Activated CD8-positive, alpha-beta memory T cell treated with anti-CD3 and anti-CD28 coated beads for 36 hours (primary cell): ENCODE measurements at regions not wholly inside any gene's neighbourhood (a gene's known extent, or its start where the extent isn't known, plus 50 kb on each side); places are given as distances from the start of the nearest gene placed in this dataset.

Source experiments
- CTCF ChIA-PET: fragments of 350-600 bp; sonication (Branson Sonifier 250); formaldehyde crosslinking; loops from one replicate; lab custom pipeline; 2021; ENCODE audit warnings: antibody characterized with exemption; lab: Charles Lee
- POLR2A ChIA-PET: fragments of 350-600 bp; sonication (Branson Sonifier 250); formaldehyde crosslinking; loops from one replicate; lab custom pipeline; 2021; ENCODE audit warnings: antibody characterized with exemption; lab: Charles Lee

DNA sequence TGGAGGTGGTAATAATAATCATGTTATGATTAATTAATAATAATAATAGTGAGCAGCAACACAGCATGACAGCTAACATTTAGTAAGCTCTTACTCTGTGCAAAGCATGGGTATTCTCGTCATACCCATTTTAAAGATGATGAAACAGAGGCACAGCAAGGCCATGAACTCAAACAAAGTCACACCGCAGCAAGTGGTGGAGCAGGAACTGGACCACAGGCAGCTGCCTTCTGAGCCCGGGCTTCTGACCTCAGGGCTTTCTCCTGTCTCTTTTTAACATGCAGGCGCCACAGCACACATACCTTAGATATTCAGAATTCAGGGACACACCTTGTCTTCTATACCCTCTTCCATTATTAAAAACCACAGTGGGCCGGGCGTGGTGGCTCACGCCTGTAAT lies 50.7 kb upstream of the SPATA12 start:
- ChIA-PET POLR2A (no interaction called here), CTCF (no interaction called here)

DNA sequence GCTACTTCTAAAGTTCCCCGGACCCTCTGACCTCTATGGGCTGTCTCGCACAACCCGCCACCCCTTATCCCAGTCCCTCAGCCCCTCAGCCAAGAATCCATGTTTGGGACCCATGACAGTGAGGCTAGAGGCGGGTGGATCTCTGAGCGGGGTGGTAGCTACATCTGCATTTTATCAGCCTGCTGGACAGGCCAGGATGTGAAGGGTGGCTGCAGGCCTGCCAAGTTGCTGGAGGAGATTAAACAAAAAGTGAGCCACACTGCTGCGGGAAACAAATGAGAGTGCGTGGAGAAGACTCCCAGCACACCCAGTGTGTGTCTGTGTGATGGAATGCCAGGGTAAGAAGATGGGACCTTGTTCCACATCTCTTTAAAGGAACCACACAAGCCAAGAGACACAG lies 51.1 kb upstream of the SPATA12 start:
- CTCF ChIA-PET: no interaction called here
- POLR2A ChIA-PET: no interaction called here

DNA sequence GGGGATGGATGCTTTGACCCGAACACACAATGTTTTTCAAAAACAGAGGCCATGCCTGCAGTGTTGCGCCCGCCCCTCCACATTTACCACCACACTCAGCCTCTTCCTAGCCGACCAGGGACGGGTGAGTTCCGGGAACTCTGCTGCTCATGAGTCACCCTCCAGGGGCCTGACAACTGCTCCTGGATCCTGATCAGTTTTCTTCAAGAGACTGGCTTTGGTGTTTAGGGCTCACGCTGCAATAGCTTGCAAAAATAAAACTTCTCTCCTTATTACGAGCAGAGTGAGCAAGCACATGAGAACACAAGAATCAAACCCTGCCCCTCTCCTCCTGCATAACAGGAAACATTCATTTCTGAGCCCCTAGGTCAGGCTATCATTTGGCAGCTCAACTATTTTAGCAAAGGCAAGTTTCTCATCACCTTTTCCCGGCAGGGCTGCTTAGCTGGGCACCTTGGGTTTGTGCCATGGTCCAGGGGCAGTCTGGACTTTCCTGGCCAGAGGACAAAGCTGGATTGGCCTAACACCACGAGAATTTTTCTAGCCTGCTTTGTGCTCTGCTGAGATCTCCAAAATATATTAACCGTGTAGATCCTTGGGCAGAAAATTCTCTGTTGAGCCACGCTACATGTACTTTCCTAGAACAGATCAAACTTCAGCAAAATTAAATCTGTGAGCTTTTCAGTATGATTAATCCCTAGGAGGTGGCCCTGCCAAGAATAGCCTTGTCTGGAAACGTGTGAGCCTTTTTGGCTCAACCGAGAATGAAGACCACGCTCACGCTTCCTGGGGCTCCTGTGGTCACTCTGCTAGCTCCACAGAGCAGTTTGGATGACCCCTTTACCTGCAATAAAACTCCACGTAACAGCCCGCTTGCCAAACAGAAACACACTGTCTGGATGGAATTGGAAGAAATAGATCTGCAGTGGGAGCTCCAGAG lies 52.7 kb upstream of the SPATA12 start:
- POLR2A ChIA-PET: interaction anchor here (0.6 kb wide), 1 partner anchor 564 kb away, joined by 3 read pairs; no protein-coding TSS in a partner anchor
- CTCF ChIA-PET: interaction anchor here (0.7 to 1.0 kb wide), 2 partner anchors 9 to 220 kb away, joined by 3 read pairs; partner anchors contain the start of gene APPL1

DNA sequence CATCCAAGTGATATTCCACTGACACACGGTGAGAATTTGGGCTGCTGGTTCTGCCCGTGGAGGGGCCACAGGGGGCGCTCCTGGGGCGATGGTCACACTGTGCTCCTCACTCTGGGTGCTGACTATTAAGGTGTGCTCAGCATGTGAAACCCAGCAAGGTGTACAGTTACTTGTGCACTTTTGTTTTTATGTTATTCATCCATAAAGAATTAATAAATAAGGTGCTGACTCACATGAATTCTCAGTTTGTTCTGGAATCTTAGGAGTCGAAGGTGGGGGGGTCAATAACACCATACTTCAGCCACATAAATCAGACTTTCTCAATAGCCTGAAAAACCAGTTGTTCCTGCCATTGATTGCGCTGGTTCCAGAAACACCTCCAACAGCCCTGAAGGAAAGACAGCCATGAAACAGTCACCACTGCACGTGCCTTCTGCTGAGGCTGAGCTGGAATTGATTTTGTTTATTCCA lies 53.5 kb upstream of the SPATA12 start:
- CTCF ChIA-PET: no interaction called here
- POLR2A ChIA-PET: no interaction called here

DNA sequence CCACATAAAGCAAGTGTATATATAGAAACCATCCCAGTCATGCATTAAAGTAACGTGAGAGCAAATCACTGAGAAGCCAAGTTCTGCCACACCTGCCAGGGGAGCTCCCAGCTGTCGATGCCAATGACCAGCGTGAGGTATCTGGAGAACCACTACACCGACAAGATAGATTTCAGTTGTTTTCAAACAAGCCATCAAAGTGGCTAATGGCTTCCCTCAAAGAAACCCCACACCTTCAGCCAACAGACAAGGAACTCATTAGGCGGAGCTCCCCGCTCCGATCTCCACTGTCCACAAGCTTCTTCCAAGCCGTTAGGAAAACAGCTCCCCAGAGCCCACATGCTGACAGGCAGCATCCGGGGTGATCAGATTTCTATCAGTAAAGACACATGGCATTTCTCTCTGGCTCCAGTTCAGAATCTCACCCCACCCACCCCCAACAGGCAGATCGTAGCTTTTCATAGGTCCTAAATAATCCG lies 54.2 kb upstream of the SPATA12 start:
- ChIA-PET POLR2A (no interaction called here), CTCF (no interaction called here)

DNA sequence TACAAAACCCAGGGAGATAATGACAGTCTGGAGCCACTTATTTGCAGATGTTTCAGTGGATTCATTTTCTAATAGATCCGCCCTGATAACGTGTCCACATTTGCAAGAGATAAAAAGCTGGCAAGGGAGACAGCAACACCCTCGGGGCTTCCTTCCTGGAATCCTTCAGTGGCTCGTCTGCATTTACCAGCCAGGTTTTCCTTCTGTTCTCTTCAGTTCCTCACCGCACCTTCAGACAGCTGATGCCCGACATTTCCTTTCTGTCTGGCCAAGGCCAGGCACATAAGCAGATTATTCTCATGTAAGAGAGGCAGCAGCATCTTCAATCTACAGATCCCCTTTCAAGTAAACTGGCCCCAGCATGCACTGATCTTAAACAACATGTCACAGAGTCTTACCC lies 56.2 kb upstream of the SPATA12 start:
- ChIA-PET POLR2A (no interaction called here), CTCF (no interaction called here)

DNA sequence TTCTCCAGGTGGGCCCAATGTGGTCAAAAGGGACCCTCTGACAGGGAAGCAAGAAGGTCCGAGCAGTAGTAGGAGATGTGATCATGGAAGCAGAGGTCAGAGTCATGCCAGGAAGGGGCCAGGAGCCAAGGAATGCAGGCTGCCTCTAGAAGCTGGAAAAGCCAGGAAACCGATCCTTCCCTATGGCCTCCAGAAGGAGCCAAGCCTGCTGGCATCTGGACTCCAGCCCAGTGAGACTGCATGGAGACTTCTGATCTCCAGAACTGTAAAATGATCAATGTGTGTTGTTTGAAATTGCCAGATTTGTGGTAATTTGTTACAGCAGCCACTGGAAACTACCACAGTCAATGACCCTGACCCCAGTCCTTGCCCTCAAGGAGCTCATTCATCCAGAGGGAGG lies 56.8 kb upstream of the SPATA12 start:
- CTCF ChIA-PET: interaction anchor here (0.6 kb wide), 1 partner anchor 250 kb away, joined by 4 read pairs; no protein-coding TSS in a partner anchor
- POLR2A ChIA-PET: no interaction called here

DNA sequence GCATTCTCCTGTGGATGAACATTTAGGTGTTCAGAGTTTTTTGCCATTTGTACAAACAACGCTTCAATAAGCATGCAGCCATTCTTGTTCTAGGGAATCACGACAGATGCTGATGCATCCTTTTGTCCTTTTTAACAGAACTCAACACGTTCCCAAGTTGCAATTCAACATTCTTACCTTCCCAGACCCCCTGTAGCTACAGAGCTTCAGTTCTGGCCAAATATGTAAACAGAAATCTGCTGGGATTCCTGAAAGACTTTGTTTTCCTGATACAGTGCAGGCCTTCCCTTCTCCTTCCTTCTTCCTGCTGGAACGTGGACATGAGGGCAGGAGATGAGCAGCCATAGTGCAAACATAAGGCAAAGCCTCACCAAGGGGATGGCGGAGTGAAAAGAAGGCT lies 59.1 kb upstream of the SPATA12 start:
- CTCF ChIA-PET: no interaction called here
- POLR2A ChIA-PET: no interaction called here

DNA sequence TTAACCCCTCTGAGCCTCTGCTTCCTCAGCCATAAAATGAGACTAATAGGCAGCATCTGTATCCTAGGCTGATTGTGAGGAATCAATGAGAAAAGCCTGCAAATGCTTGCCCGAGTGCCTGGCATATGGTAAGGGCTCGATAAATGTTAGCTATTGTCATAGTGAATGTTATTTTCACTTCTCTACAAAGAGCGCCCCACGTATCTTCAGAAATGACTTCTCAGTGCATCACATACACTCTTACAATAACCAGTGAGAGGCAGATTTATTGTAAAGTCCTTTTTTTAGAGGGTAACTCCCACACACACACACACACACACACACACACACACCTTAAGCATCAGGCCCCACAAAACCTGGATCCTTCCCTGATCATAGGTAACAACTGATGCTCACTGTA lies 60.5 kb upstream of the SPATA12 start:
- ChIA-PET POLR2A (no interaction called here), CTCF (interaction anchor here (0.6 kb wide), 1 partner anchor 292 kb away, joined by 5 read pairs; no protein-coding TSS in a partner anchor)

DNA sequence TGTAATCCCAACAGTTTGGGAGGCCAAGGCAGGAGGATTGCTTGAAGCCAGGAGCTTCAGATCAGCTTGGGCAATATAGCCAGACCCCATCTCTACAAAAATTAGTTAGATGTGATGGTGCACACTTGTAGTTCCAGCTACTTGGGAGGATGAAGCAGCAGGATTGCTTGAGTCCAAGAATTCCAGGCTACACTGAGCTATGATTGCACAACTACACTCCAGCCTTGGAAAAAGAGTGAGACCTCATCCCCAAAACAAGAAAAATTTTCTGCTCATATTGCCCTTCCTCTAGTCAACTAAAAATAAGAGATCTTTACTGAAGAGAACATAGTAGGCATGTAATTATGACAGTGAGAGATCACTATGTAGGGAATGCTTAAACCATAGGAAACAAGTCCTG lies 60.9 kb upstream of the SPATA12 start:
- POLR2A ChIA-PET: no interaction called here

DNA sequence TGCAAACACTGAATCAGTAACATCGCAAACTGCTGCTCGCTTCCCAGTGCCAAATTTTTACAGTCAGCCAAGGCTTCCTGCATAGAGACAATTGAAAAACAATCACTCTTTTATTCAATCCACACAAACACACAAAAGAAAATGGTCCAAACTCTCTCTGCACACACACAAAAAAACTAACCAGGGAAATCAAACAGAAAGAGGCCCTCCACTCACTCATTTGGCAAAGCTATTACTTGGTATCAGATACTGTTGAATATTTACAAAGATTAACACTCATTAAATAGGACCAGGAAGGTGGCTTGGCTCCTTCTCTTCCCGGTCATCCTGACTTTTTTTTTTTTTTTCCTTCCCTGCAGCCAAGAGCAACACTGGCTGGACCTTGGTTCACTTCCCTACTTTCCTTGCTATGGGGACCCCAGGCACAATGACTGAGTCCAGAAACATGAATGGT lies 62.4 kb upstream of the SPATA12 start:
- ChIA-PET POLR2A (no interaction called here), CTCF (interaction anchor here (0.6 to 2.4 kb wide), 4 partner anchors 10 to 366 kb away, joined by 3 to 12 read pairs (median 3); no protein-coding TSS in a partner anchor)

More for the DNA sequence above, 60.9 kb upstream of the SPATA12 start:
- CTCF ChIA-PET: interaction anchor here (0.6 kb wide), 1 partner anchor 291 kb away, joined by 5 read pairs; no protein-coding TSS in a partner anchor

DNA sequence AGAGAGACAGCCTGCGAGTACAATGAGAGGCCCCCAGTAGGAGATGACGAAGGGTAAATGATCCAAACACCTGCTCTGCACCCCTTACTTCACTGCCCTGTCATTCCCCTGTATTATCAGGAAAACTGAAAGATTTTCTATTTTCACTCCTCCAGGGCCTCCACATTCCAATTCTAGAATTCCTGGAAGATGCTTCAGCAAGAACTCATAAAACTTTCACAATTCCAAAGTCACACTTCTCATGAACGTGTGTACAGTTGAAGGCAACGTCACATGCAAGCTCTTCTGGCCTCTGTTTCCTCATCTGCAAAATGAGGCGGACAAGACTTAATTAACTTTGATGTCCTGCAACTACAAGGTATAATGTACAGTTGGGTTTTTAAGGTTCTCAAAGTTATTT lies 62.8 kb upstream of the SPATA12 start:
- POLR2A ChIA-PET: no interaction called here
- CTCF ChIA-PET: interaction anchor here (0.7 to 2.4 kb wide), 2 partner anchors 9 to 16 kb away, joined by 3 to 12 read pairs; no protein-coding TSS in a partner anchor

DNA sequence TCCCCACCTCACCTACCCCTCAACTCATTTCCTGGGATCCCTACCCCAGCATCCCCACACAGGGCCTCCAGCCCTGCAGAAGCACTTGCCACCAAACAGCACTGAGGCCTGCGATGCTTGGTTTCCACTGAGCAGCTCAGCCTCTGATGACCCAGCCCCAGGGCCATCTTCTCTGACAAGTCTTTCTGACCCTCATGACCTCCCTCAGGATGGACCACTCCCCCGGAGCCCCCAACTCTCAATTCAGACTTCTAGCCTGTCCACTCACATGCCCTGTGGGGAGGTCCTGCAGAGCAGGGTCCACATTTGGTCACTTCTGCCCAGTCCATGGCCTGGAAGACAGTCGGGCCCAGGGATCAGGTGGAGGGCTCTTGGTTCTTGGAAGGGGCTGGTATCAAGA lies 63.4 kb upstream of the SPATA12 start:
- ChIA-PET POLR2A (no interaction called here), CTCF (interaction anchor here (2.4 kb wide), 1 partner anchor 9 kb away, joined by 12 read pairs; no protein-coding TSS in a partner anchor)

DNA sequence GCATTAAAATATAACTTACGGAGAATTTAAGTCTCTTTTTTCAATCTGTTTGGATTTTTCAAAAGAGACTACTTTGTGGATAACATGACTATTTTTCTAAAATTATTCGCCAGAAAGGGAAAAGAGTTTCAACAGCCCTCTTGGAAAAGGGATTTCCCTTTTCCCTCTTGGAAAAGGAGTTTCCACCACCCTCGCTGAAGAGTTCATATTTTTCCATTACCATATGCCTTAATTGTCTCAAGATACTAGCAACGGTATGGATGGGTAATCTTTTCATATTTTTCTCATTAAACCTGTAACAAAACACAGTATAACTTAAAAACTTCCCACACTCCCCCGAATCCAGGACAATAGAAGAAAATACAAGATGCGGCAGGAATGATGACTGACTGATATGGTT lies 66.1 kb upstream of the SPATA12 start:
- POLR2A ChIA-PET: no interaction called here

DNA sequence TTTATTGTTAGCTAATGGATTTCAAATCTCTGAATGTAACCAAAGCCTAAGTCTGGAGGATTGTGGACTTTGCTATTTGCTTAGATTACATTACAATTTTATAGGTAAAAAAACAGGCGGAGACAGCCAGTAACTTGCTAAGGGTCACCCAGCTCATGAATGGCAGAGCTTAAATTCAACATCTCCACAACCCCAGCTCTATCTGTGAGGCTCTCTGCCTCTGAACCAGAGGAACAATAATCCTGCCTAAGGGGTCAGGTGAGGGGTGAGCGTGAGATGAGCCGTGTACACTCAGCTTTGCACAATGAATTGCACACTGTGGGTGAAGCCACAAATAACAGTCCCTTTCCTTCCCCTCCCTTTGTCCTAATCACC lies 69.8 kb upstream of the SPATA12 start:
- CTCF ChIA-PET: interaction anchor here (1.3 to 5.1 kb wide), 3 partner anchors 191 to 287 kb away, joined by 3 to 64 read pairs (median 51); partner anchors contain the start of gene ARHGEF3
- POLR2A ChIA-PET: no interaction called here

More for the DNA sequence above, 66.1 kb upstream of the SPATA12 start:
- CTCF ChIA-PET: interaction anchor here (0.7 kb wide), 1 partner anchor 286 kb away, joined by 3 read pairs; no protein-coding TSS in a partner anchor

DNA sequence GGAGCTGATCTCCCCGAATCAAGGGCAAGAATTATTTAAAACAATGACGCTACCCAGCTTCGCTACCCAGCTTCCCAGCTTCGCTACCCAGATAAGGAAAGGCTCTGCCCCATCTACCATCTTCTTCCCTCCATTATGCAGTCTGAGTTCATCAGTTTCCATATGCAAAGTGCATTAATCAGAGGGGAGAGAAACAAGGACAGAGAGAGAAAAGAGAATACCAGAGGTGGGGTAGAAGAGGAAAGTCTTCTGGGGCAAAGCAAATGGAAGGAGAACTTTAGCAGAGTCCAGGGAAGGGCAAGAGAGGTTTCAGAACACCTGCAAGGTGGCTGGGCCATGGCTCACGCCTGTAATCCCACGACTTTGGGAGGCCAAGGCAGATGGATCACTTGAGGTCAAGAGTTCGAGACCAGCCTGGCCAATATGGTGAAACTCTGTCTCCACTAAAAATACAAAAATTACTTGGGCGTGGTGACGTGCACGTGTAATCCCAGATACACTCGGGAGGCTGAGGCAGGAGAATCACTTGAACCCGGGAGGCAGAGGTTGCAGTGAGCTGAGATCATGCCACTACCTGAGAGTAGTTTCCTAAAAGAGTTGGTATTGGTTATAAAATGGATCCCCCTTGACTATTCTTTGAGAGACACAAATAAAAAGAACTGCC lies 70.4 kb upstream of the SPATA12 start:
- POLR2A ChIA-PET: no interaction called here
- CTCF ChIA-PET: interaction anchor here (0.9 to 5.1 kb wide), 10 partner anchors 101 to 349 kb away, joined by 3 to 64 read pairs (median 4); partner anchors contain the start of gene ARHGEF3

DNA sequence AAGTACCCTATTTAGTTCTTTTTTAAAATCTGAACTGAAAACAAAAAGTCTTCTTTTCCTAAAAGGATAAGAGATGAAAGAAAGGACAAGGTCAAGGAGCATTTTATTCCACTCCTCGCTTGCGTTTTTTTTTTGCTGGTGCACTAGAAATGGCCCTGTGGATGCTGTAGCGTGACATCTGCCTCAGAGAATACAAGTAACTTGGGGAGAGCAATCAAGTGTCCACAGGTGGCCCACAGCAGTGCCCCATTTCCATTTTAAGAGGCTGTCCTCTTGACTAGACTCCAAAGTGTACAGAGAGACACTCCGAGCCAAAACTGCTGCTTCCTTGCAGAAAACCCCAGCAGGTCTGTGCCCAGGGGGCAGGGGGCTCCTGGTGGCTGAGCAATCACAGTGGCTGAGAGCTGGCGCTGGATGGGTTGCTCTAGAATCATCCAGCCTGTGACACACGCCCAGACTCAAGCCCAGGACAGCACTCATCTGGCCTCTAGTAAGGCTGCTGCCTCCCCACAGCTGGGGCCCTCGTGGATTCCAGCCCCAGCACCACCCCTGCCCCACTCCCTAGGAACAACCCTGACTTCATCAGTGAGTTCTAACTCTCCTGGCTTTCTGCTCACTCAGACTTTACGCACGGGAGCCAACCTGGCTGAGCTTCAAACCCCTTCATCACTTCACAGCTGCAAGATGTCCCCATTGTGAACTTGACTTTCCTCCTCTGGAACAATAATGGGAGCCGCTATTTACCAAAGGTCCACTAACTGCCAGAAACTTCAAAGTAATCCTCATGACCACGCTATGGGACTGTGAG lies 71.1 kb upstream of the SPATA12 start:
- POLR2A ChIA-PET: interaction anchor here (0.7 to 1.3 kb wide), 2 partner anchors 171 to 188 kb away, joined by 3 read pairs; partner anchors contain the start of gene ARHGEF3
- CTCF ChIA-PET: interaction anchor here (0.7 to 5.1 kb wide), 33 partner anchors 8 to 349 kb away, joined by 3 to 64 read pairs (median 4); partner anchors contain the start of gene ARHGEF3
